Effector CD4-positive, alpha-beta T cell (primary cell): ENCODE measurements at regions not wholly inside any gene's neighbourhood (a gene's known extent, or its start where the extent isn't known, plus 50 kb on each side); places are given as distances from the start of the nearest gene placed in this dataset.
"Not testable (repeated sequence)": the region's sequence is repeated elsewhere in the genome, so short reads cannot be mapped to it uniquely, and the experiment has no call there.

Experiments
- DNase-seq: peaks from one replicate; pipeline ENCODE4 v3.0.0-alpha.2; 2020

GRCh38 chr9:33740075-33740474, 55.3 kb upstream of the PRSS3 start:
- DNase-seq: no peak

- not testable (repeated sequence) for DNase-seq
Measured at GRCh38 chr9:33740958-33741357, 54.4 kb upstream of the PRSS3 start.

- no peak for DNase-seq
Measured at GRCh38 chr9:33742051-33742450, 53.3 kb upstream of the PRSS3 start.

- no peak for DNase-seq
Measured at GRCh38 chr9:33742519-33742918, 52.8 kb upstream of the PRSS3 start.
